NCI-H69 (cell line): ENCODE measurements at regions not wholly inside any gene's neighbourhood (a gene's known extent, or its start where the extent isn't known, plus 50 kb on each side); places are given as distances from the start of the nearest gene placed in this dataset.
A peak's percentile ranks its signal among the peaks of the same experiment; 100 is the strongest.

Experiments
- DNase-seq: peaks from one replicate; lab custom pipeline; 2025; lab: John Stamatoyannopoulos, UW

DNA sequence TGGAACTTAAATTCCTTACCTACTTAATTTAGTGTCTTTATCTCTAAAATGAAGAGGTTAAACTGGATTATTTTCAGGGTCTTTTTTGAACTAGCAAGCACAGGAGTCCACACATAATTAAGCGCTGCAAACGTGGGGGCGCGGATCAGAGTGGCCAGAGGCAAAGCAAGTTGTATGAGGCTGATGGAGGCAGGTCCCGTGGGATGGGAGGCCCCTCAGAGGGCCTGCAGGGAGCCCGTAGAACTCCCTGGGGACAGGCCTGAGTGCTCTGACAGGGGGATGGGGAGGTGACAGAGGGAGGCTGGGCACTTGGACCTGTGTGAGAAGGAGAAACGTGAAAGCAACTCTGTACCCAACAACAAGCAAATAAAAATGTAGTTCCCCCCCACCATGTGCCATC is 177.8 kb downstream of the ACKR3 start:
- no peak for DNase-seq

DNA sequence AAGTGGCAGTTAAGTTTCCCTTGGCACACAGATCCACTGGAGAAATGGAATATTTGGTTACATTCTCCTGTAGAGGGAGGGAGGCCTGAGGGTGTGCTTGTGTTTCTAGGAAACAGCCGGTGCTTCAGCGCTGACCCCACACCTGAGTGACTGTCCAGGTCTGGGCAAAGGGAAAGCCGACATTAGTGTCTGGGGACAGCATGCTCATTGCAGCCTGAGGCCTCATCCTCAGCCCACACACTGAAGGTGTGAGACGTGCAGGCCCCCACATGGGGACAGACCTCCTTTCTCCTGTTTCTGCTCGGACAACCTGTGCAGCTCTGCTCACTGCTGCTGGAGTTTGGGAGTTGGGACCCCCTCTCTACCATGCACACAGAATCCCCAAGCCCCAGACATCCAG is 178.3 kb downstream of the ACKR3 start:
- no peak for DNase-seq

- DNase-seq, result no peak
These were observed 178.8 kb downstream of the ACKR3 start for GRCh38 chr2:236748385-236748784.

DNA sequence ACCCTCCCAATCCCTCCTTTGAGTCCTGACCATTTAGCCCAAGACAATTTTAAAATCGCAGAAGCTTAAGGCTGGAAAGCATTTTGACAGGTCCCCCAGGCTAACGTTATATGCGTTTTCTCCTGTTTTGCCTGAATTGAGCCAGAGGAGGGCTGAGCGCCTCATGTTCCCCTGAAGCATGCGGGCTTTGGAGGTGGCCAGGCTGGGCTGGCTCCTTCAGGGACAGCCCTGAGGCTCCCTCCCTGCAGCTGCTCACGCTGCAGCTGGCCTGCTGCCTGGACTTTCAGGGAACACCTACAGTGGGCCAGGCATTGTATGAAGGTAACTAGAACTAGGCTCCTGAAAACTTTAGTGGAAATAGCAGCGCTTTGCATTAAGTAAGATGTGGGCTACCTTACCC is 179.2 kb downstream of the ACKR3 start:
- peak; percentile 34 for DNase-seq

- DNase-seq, result peak; percentile 1
These were observed 179.7 kb downstream of the ACKR3 start for GRCh38 chr2:236749346-236749745.

GRCh38 chr2:236752096-236752495 is 182.5 kb downstream of the ACKR3 start:
- DNase-seq, result no peak

- peak; percentile 78 for DNase-seq
These were observed 184.1 kb downstream of the ACKR3 start for GRCh38 chr2:236753606-236754270.

GRCh38 chr2:236754271-236754944 is 184.8 kb downstream of the ACKR3 start:
- no peak for DNase-seq

DNA sequence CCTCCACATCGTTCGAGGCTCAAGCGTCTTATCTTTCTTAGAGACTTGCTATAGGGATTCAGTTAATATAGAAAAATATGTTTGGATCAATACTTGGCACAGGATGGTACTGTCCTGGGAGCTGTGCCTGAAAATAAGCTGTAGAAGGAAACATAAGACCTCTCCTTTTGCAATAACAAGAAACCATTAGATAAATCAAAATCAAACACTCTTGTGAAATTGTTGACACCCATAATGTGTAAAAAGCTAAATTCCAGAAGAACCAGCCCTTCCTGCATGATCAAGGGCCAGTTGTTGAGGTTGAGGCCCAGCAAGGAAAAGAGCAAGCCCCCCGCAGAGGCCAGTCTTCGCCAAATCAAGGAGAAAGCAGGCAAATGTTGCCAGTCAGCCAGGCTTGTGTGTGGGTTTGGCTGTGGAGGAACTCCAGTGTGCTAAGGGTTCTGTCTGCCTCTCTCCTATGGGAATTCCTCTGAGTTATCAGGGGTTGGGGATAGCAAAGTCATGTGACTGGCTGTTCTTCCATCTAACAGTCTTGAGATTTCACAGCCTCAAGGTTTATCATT is 185.7 kb downstream of the ACKR3 start:
- no peak for DNase-seq

DNA sequence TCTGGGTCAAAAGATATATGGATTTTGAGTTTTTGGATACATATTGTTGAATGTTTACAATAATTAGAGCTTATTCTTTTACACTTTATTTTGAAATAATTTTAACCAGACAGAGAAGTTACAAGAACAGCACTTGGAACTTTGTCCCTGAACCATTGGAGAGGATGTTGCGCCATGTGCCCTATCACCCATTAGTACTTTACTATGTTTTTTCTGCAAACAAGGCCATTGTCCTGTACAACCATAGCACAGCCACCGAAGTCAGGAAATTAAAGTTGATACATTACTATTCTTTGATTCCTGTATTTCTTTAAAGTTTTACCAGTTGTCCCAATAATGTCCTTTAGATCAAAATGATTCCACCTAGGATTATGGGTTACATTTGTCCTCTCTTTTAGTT is 188.8 kb downstream of the ACKR3 start:
- no peak for DNase-seq

- DNase-seq, result no peak
These were observed 190.6 kb downstream of the ACKR3 start for GRCh38 chr2:236760246-236760645.

GRCh38 chr2:236761358-236761757 is 191.7 kb downstream of the ACKR3 start:
- no peak for DNase-seq

- no peak for DNase-seq
These were observed 193.0 kb downstream of the ACKR3 start for GRCh38 chr2:236762628-236763027.

DNA sequence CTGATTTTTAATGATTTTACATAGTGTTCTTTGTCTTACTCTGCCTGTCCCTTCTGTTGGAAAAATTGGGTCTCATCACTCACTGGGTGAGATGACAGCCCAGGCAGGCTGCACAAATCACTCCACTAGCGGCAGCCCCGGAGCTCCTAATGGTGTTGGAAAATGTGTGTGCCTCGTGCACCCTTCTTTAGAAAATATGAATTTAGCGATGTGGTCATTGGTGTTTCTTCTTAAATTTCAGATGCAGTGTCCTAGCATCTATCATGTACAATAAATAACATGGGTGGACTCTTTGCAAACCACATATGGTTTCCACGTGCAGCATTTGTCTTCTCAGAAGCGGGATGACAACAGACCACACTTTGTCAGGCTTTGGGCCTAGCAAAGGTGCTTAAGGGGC is 194.2 kb downstream of the ACKR3 start:
- no peak for DNase-seq

DNA sequence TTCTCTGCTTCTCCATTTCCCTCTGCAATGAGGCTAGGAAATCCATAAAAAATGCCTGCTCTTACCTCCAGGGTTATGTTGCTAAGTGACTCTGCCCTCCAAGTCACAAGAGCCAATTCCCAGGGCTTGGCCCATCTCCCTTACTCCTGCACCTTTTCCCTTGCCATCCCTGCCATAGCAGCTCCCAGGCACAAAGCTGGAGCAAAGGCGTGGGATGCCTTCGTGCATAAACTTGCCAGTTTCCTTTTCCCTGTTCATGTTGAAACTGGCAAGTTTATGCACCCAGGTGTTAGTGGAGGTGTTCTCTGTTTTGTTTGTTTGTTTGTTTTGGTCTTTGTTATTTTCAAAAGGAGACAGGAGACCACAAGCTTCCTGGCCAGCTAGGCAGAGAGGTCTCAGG is 195.1 kb downstream of the ACKR3 start:
- DNase-seq, result no peak

- DNase-seq, result no peak
These were observed 195.9 kb downstream of the ACKR3 start for GRCh38 chr2:236765478-236765877.

GRCh38 chr2:236766850-236767249 is 197.2 kb downstream of the ACKR3 start:
- no peak for DNase-seq

DNA sequence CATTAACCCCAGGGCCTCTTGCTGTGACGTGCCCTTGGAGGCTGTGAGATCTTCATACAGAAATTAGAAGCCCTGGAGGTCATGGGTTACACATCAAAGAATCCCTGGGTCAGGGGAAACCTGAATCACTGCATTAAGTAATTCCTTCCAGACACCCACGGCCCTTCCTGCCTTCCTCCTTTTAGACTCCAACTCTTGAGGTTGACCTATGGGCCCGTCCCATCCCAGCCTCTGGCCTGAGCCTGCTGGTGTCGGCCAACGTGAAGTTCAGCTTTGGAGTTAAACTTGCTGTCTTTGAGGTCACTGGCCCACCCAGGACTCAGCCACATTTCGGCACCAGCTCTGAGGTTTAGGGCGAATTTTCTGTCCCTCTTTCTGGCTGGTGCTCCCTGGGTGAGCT is 198.3 kb downstream of the ACKR3 start:
- DNase-seq, result no peak

DNA sequence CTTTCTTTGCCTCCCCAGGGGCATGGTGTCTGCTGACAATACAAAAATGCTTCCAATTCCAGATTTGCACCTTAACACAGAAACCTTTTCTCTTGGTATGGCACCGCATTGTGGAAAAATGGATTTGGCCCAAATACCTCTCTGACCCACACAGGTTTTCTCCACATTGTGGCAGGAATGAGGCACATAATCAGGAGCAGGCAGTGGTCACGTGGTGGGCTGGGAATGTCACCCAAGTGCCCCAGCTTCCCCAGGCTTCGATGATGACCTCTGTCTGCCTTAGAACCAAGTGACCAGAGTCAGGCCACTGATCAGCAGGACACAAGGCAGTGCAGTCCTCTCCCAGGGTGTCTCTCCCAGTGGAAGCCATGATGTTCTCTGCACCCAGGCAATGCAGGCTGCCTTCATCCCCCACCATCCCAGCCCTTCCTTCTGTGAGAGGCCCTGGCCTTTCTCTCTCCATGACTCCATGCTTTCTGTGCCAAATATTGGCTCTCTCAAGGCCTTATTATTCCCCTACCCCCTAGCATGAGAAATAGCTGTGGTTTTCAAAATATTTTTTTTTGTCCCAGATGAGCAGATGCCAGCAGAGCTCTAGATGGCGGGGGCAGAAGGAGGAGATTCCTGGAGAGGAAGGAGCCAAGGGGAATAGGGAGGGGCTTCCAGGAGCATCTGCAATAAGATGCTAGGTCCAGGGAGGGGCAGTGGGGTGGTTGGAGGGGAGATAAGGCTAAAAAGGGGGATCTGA is 198.9 kb downstream of the ACKR3 start:
- DNase-seq, result no peak

DNA sequence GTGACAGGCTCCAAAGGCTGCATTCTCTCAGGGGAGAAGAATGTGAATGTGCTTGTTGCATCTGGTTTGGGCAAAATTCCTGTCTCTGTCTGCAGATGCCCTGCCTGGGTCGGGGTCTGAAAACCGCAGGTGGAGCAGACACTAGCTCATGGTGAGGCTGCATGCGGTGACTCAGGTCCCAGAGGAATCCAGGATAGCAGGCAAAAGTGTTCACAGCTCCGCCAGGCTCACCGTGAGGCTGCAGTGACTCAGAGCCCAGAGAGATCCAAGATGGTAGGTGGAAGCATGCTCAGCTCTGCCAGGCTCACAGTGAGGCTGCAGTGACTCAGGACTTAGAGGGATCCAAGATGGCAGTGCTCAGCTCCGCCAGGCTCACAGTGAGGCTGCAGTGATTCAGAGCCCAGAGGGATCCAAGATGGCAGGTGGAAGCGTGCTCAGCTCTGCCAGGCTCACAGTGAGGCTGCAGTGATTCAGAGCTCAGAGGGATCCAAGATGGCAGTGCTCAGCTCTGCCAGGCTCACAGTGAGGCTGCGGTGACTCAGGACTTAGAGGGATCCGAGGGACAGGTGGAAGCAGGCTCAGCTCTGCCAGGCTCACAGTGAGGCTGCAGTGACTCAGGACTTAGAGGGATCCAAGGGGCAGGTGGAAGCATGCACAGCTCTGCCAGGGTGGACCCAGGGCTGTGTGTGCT is 200.5 kb downstream of the ACKR3 start:
- no peak for DNase-seq

DNA sequence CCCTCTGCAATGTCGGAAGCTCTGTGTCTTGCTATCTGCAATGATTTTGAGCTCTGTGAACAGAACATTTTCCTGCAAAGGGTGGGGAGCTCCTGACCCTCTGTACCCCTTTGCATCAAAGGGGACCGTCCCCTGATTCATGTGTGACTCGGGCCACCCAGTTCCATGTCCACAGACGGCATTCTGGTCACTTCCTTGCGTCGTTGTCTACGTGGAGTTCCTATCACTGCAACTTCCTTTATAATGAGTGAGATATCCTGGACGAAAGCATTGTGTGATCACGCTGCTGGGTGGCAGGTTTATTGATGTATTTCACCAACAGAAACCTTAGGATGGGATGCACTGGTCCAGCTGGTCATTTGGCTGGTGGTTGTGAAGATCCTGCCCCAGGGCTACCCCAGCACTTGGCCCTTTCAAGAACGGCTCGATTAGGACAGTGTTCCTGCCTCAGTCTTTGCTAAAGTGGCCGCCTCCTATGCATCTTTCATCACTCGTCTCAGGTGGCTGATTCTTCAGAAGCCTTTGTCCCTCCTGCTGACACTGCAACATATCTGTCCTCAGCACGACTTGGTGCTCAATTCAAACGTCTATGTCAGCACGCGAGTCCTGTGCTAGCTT is 202.7 kb downstream of the ACKR3 start:
- DNase-seq, result no peak

- no peak for DNase-seq
These were observed 203.6 kb downstream of the ACKR3 start for GRCh38 chr2:236773206-236773605.
